ENCODE measurements at regions not wholly inside any gene's neighbourhood (a gene's known extent, or its start where the extent isn't known, plus 50 kb on each side); places are given as distances from the start of the nearest gene placed in this dataset.

DNA sequence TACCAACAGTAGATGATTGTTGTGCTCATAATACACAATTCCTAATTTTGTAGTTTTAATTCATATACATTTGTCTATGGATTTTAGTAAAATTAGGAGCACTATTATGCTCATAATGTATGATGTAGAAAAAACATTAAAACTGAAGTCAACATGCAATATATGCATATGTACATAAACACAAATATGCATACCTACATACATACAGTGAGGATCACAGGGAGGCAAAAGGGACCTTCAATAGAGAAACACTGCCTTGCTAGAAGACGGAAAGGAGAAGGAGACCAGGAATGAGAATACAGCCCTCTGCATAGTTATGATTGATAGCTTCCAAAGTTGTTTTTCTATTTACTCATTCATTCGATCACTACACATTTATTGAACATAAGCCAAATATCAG is 606.5 kb downstream of the LMO4 start:
- TF ChIP-seq, protein P1, sequence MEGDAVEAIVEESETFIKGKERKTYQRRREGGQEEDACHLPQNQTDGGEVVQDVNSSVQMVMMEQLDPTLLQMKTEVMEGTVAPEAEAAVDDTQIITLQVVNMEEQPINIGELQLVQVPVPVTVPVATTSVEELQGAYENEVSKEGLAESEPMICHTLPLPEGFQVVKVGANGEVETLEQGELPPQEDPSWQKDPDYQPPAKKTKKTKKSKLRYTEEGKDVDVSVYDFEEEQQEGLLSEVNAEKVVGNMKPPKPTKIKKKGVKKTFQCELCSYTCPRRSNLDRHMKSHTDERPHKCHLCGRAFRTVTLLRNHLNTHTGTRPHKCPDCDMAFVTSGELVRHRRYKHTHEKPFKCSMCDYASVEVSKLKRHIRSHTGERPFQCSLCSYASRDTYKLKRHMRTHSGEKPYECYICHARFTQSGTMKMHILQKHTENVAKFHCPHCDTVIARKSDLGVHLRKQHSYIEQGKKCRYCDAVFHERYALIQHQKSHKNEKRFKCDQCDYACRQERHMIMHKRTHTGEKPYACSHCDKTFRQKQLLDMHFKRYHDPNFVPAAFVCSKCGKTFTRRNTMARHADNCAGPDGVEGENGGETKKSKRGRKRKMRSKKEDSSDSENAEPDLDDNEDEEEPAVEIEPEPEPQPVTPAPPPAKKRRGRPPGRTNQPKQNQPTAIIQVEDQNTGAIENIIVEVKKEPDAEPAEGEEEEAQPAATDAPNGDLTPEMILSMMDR (conservative IDR thresholded peaks at IDR 0.05 in 1 of 2, IDR thresholded peaks at IDR 0.05 in 1 of 2; ENCODE audit: extremely low read depth in 1 of 2, insufficient read depth in 1 of 2, low read depth in 1 of 2, low read length in 2 of 2) = no peak
- TF ChIP-seq EZH2 (IDR thresholded peaks at IDR 0.05; ENCODE audit: borderline replicate concordance, low read length) = no peak
